RKO (cell line): ENCODE measurements at regions not wholly inside any gene's neighbourhood (a gene's known extent, or its start where the extent isn't known, plus 50 kb on each side); places are given as distances from the start of the nearest gene placed in this dataset.
"Not testable (repeated sequence)": the region's sequence is repeated elsewhere in the genome, so short reads cannot be mapped to it uniquely, and the experiment has no call there.

Experiments used
- DNase-seq: peaks from one replicate; pipeline ENCODE4 v3.0.0-alpha.2; 2016; ENCODE audit warnings: low spot score

DNA sequence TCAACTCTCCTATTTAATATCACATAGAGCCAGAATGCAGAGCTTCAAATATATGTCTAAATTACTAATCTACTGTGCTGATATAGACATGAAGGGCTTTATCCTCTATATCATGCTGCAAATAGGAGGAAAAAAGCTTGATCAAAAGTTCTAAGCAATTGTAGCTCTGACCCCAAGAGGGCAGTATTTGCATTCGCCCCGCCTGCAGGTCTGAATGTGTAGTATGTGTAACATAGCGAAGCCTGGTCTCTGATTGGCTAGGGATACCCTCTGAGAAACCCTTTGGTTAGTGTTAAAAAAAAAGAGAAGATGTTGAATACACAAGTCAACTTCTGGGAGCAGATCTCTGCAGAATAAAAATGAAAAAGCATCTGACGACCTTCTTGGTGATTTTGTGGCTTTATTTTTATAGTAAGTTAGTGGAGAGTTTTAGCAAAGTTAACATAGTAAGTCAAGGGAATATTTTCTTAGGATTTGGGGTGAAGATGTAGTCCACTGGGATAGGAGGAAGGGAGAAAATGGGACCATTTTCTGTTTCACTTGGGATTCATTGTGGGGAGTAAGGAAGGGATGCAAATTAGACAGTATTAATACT, 151.6 kb upstream of the OR4E1 start:
- peak; percentile 82 for DNase-seq

DNA sequence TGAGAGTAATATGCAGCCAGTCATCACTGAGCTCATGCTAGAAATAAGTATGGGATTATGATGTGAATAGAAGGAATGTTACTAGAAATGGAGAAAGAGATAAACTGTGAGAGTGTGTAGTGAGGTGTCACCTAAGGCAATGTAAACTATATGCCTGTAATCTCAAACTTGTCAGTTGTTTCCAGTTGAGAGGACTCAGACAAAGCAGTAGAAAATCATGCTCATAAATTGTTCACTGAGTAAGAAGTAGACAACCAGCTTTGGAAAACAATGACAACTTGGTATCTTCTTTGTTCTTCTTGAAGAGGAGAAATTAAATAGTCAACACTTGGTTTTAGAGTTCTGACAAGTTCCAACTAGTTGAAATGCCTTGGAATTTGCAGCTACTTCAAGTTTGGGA, 148.5 kb upstream of the OR4E1 start:
- DNase-seq, result no peak

DNA sequence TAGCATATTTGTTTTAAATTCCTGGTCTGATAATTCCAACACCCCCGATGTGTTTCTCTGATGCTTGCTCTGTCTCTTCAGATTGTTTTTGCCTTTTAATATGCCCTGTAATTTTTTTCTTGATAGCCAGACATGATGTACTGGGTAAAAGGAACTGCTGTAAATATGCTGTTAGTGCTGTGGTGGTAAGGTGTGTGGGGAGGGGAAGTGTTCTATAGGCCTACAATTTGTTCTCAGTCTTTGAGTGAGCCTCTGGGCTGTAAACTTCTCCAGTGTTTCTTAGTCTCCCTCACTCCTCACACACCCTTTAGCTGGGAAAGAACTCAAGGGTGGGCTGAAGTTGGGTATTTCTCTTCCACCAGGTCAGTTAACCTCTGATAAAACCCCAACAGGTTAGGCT, 147.0 kb upstream of the OR4E1 start:
- no peak for DNase-seq

- DNase-seq, result not testable (repeated sequence)
Observed at GRCh38 chr14:21819891-21820290, 146.3 kb upstream of the OR4E1 start.

DNA sequence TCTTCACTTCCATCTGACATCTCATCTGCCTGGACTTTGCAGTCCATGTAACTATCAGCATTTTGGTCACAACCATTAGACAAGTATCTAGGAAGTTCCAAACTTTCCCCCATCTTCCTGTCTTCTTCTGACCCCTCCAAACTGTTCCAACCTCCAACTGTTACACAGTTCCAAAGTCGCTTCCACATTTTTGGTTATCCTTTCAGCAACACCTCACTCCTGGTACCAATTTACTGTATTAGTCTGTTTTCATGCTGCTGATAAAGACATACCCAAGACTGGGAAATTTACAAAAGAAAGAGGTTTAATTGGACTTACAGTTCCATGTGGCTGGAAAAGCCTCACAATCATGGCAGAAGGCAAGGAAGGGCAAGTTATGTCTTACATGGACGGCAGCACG, 143.4 kb upstream of the OR4E1 start:
- DNase-seq, result not testable (repeated sequence)

DNA sequence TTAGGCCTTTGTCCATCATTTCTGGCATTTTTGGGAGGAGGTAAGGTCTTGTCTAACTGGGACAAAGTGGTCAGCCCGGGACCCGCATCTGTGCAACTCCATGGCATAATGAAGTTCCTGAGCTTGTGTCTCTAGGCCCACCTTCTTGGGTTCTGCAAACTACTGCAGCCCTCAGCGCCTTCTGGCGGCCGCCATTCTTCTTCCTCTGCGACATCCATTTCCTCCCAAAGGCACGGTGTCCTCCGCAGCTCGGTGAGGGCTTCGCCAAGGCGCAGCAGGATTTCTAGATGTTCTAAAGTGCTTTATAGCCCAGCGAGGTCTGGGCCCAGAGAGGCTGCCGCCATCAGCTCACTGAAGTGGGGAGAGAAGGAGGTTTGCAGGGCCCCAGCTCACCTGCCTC, 134.4 kb upstream of the OR4E1 start:
- DNase-seq, result no peak

- no peak for DNase-seq
Observed at GRCh38 chr14:21804981-21805380, 131.4 kb upstream of the OR4E1 start.

GRCh38 chr14:21802441-21802840, 128.8 kb upstream of the OR4E1 start:
- no peak for DNase-seq

- no peak for DNase-seq
Observed at GRCh38 chr14:21796916-21797315, 123.3 kb upstream of the OR4E1 start.

DNA sequence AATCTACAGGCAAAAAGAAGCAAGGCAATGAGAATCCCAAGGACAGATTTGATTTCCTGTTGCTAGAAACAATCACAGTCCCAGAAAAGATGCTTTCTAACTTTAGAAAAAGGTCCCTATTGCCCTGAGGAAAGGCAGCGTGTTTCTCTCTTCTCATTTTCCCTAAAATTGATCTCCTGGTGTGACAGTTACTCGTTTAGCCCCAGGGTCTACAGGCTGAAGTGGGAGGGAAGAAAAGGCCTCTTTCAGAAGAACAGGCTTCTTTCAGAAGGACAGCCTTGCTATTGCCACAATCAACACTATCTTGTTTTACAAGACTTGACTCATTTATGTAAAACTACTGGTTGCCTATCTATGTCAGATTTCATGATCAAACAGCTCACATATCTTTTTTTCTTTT, 121.8 kb upstream of the OR4E1 start:
- no peak for DNase-seq

GRCh38 chr14:21791749-21792148, 118.1 kb upstream of the OR4E1 start:
- DNase-seq, result no peak

DNA sequence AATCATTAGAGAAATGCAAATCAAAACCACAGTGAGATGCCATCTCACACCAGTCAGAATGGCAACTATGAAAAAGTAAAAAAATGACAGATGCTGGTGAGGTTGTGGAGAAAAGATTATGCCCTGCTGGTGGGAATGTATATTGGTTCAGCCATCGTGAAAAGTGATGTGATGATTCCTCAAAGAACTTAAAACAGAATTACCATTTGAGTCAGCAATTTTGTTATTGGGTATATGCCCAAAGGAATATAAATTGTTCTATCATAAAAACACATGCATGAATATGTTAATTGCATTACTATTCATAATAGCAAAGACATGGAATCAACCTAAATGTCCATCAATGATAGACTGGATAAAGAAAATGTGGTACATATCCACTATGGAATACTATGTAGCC, 115.1 kb upstream of the OR4E1 start:
- DNase-seq, result peak; percentile 2

DNA sequence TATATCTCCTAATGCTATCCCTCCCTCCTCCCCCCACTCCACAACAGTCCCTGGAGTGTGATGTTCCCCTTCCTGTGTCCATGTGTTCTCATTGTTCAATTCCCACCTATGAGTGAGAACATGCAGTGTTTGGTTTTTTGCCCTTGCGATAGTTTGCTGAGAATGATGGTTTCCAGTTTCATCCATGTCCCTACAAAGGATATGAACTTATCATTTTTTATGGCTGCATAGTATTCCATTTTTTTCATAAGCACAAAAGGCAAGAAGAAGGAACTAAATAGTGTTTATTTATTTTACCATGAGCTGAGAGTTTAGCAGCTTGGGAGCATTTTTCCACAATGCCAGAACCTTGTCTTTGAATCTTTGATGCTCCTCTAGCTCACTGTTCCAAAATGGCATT, 113.6 kb upstream of the OR4E1 start:
- not testable (repeated sequence) for DNase-seq

GRCh38 chr14:21781543-21781942, 107.9 kb upstream of the OR4E1 start:
- no peak for DNase-seq

- no peak for DNase-seq
Observed at GRCh38 chr14:21780429-21781084, 106.9 kb upstream of the OR4E1 start.

DNA sequence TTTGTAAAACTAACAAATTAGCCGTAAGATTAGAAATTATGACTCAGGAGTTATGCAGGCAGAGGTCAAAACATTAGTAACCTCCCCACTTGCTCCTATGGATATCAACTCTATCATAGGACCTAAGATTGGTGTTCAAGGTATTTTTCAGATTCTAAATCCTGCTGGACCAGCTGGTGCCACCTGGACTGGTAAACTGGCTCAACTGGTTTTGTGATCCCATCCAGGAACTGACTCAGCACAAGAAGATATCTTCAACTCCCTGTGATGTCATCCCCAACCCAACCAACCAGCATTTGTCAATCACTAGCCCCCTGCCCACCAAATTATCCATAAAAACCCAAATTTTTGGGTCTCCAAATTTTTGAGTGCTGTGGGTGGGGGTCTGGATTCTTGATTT, 98.1 kb upstream of the OR4E1 start:
- no peak for DNase-seq

DNA sequence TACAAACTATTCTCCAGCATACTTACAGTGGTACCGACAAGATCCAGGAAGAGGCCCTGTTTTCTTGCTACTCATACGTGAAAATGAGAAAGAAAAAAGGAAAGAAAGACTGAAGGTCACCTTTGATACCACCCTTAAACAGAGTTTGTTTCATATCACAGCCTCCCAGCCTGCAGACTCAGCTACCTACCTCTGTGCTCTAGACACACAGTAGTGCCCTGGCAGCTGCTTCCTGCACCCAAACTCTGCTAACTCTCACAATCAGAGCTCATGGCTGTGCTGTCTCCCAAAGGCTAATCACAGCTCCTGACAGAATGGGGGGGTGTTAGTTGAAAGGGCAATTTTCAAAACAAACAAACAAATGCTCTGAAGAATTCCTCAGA, 95.2 kb upstream of the OR4E1 start:
- DNase-seq, result no peak

GRCh38 chr14:21768116-21768874, 94.7 kb upstream of the OR4E1 start:
- peak; percentile 52 for DNase-seq

DNA sequence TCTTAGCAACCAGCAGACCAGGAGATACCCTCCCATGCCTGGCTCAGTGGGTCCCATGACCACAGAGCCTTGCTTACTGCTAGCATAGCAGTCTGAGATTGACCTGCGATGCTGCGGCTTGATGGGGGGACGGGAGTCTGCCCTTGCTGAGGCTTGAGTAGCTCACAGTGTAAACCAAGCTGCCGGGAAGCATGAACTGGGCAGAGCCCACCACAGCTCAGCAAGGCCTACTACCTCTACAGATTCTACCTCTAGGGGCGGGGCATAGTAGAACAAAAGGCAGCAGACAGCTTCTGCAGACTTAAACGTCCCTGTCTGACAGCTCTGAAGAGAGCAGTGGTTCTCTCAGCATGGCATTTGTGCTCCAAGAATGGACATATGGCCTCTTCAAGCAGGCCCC, 86.7 kb upstream of the OR4E1 start:
- not testable (repeated sequence) for DNase-seq

DNA sequence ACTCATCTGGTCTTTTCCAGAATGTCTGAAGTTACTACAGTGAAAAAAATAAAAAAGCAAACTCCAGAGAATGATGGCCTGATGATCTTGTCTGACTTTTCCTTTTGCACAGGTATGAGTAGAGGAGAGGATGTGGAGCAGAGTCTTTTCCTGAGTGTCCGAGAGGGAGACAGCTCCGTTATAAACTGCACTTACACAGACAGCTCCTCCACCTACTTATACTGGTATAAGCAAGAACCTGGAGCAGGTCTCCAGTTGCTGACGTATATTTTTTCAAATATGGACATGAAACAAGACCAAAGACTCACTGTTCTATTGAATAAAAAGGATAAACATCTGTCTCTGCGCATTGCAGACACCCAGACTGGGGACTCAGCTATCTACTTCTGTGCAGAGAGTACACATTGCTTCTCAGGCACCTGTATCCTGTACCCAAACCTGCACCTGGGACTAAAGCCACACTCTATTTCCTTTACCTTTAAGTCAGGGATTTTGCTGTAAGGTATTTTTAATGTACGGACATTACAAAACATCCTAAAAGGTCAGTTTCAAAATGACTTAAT, 75.8 kb upstream of the OR4E1 start:
- no peak for DNase-seq

DNA sequence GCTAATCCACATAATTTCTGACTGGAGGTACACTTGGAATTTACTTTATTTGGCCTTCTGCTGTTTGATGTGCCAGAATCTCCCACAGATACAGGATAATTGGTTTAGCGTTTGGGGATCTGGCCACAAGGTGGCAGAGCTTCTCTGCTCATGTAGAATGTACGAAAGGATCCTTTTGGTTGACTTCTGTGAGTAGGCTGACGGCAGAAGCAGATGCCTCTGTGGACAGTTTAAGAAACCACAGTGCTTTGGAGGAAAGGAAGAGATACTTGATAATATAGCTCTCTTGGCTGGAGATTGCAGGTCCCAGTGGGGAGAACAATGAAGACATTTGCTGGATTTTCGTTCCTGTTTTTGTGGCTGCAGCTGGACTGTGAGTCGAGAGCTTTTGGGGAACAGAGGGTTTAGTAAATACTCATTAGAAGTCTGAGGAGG, 75.3 kb upstream of the OR4E1 start:
- DNase-seq, result peak; percentile 61

GRCh38 chr14:21735639-21736307, 62.2 kb upstream of the OR4E1 start:
- no peak for DNase-seq

DNA sequence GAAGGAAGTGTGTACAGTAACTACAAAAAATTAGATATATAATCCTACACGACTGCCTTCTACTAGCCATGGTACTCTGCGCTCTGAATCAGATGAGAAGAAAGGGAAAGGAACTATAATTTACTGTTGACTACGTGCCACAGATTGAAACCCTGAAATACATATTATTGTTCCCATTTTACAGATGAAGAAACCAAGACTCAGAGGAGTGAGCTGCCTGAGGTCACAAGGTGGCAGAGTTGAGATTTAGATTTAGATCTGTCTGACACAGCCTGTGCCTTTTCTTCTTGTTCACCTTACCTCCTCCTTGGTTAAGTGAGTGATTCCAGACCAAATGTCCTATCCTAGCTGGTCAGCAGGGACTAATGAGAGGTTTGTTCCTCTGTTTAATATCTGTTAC, 61.6 kb upstream of the OR4E1 start:
- DNase-seq, result no peak
